HEK293 (cell line): ENCODE measurements at regions not wholly inside any gene's neighbourhood (a gene's known extent, or its start where the extent isn't known, plus 50 kb on each side); places are given as distances from the start of the nearest gene placed in this dataset.

Source experiments
- CTCF ChIA-PET: fragments of 350-600 bp; formaldehyde crosslinking; extraction: SDS; loops from one replicate; lab custom pipeline; 2021; ENCODE audit warnings: antibody characterized with exemption; lab: Yijun Ruan, JAX
- POLR2A ChIA-PET: fragments of 300-600 bp; formaldehyde crosslinking; extraction: SDS; loops from one replicate; lab custom pipeline; 2020; ENCODE audit warnings: antibody characterized with exemption, inconsistent platforms; lab: Yijun Ruan, JAX
- H3K27ac ChIP-seq: fragments of 200-500 bp; sonication (Bioruptor generic); 2 replicates; pipeline ENCODE4 v1.5.1; 2014; ENCODE audit warnings: low read depth, low read length, control low read depth, inconsistent platforms; ENCODE audit errors: extremely low read depth
- H3K36me3 ChIP-seq, 2 experiments: fragments of 200-500 bp in 1 of 2; sonication (Bioruptor generic) in 1 of 2; 1 replicate in 1 of 2; 2 replicates in 1 of 2; pipeline ENCODE4 v1.5.1; 2014 to 2017; ENCODE audit warnings: inconsistent platforms in 2 of 2, low read length in 2 of 2; ENCODE audit not compliant: control insufficient read depth in 2 of 2, insufficient read depth in 1 of 2
- H3K4me1 ChIP-seq: fragments of 200-500 bp; sonication (Bioruptor generic); 2 replicates; pipeline ENCODE4 v1.5.1; 2014; ENCODE audit warnings: mild to moderate bottlenecking, low read length, inconsistent platforms; ENCODE audit not compliant: control insufficient read depth, insufficient read depth
- H3K4me3 ChIP-seq: 2 replicates; pipeline ENCODE4 v1.5.1; 2011; ENCODE audit warnings: low read depth, mild to moderate bottlenecking, control low read depth, low read length, moderate library complexity
- H3K9me3 ChIP-seq: fragments of 200-500 bp; sonication (Bioruptor generic); 2 replicates; pipeline ENCODE4 v1.5.1; 2014; ENCODE audit warnings: low read depth, low read length, inconsistent platforms; ENCODE audit not compliant: control insufficient read depth, insufficient read depth
- GLIS1 ChIP-seq: fragments of 450-650 bp; formaldehyde crosslinking; IDR thresholded peaks from 2 replicates; pipeline ENCODE4 v1.5.1; 2016; ENCODE audit warnings: missing biosample characterization, missing genetic modification characterization
- IKZF3 ChIP-seq: fragments of 450-650 bp; IDR thresholded peaks from 2 replicates; pipeline ENCODE4 v1.5.0; 2018; ENCODE audit warnings: missing biosample characterization, mild to moderate bottlenecking, missing genetic modification characterization, moderate library complexity
- KLF10 ChIP-seq: fragments of 450-650 bp; IDR thresholded peaks from 2 replicates; pipeline ENCODE4 v1.5.1; 2018; ENCODE audit warnings: missing biosample characterization, mild to moderate bottlenecking, missing genetic modification characterization
- MEIS1 ChIP-seq: sonication (generic); formaldehyde crosslinking; IDR thresholded peaks from 2 replicates; pipeline ENCODE4 v1.8.1; 2022; ENCODE audit warnings: missing genetic modification reagents, mild to moderate bottlenecking, borderline replicate concordance
- REPIN1 ChIP-seq: fragments of 450-650 bp; formaldehyde crosslinking; IDR thresholded peaks from 2 replicates; pipeline ENCODE4 v1.5.1; 2017; ENCODE audit warnings: missing biosample characterization, missing genetic modification characterization, low read depth
- SP3 ChIP-seq: fragments of 450-650 bp; formaldehyde crosslinking; IDR thresholded peaks from 2 replicates; pipeline ENCODE4 v1.5.1; 2016; ENCODE audit warnings: missing biosample characterization, missing genetic modification characterization
- YY2 ChIP-seq: fragments of 450-650 bp; formaldehyde crosslinking; IDR thresholded peaks from 2 replicates; pipeline ENCODE4 v1.5.1; 2016; ENCODE audit warnings: missing biosample characterization, missing genetic modification characterization
- ZBTB1 ChIP-seq: fragments of 450-650 bp; formaldehyde crosslinking; IDR thresholded peaks from 2 replicates; pipeline ENCODE4 v1.5.1; 2016; ENCODE audit warnings: missing biosample characterization, missing genetic modification characterization
- ZBTB11 ChIP-seq: fragments of 450-650 bp; formaldehyde crosslinking; conservative IDR thresholded peaks from 2 replicates; pipeline ENCODE4 v1.5.1; 2016; ENCODE audit warnings: low read depth, missing biosample characterization, missing genetic modification characterization
- ZFP3 ChIP-seq: fragments of 450-650 bp; formaldehyde crosslinking; IDR thresholded peaks from 2 replicates; pipeline ENCODE4 v1.5.1; 2016; ENCODE audit warnings: low read depth, missing biosample characterization, missing genetic modification characterization
- ZNF140 ChIP-seq: fragments of 450-650 bp; formaldehyde crosslinking; IDR thresholded peaks from 2 replicates; pipeline ENCODE4 v1.5.1; 2016; ENCODE audit warnings: missing biosample characterization, missing genetic modification characterization
- ZNF157 ChIP-seq: fragments of 450-650 bp; formaldehyde crosslinking; IDR thresholded peaks from 2 replicates; pipeline ENCODE4 v1.5.1; 2016; ENCODE audit warnings: missing biosample characterization, missing genetic modification characterization
- ZNF169 ChIP-seq: fragments of 450-650 bp; formaldehyde crosslinking; IDR thresholded peaks from 2 replicates; pipeline ENCODE4 v1.5.1; 2016; ENCODE audit warnings: missing biosample characterization, missing genetic modification characterization
- ZNF341 ChIP-seq: fragments of 450-650 bp; formaldehyde crosslinking; IDR thresholded peaks from 2 replicates; pipeline ENCODE4; 2016; ENCODE audit warnings: low read depth, missing biosample characterization, missing genetic modification characterization
- ZNF394 ChIP-seq: fragments of 450-650 bp; formaldehyde crosslinking; IDR thresholded peaks from 2 replicates; pipeline ENCODE4 v1.5.1; 2016; ENCODE audit warnings: missing biosample characterization, missing genetic modification characterization, mild to moderate bottlenecking, moderate library complexity, borderline replicate concordance
- ZNF426 ChIP-seq: fragments of 450-650 bp; formaldehyde crosslinking; IDR thresholded peaks from 2 replicates; pipeline ENCODE4 v1.5.1; 2017; ENCODE audit warnings: missing biosample characterization, missing genetic modification characterization, mild to moderate bottlenecking, inconsistent platforms, moderate library complexity
- ZNF510 ChIP-seq: fragments of 450-650 bp; formaldehyde crosslinking; IDR thresholded peaks from 2 replicates; pipeline ENCODE4 v1.5.1; 2018; ENCODE audit warnings: mild to moderate bottlenecking, missing genetic modification characterization, missing biosample characterization; ENCODE audit not compliant: insufficient replicate concordance
- ZNF558 ChIP-seq: fragments of 450-650 bp; formaldehyde crosslinking; IDR thresholded peaks from 2 replicates; pipeline ENCODE4 v1.5.1; 2016; ENCODE audit warnings: missing biosample characterization, missing genetic modification characterization
- ZNF654 ChIP-seq: fragments of 450-650 bp; formaldehyde crosslinking; IDR thresholded peaks from 2 replicates; pipeline ENCODE4 v1.5.1; 2016; ENCODE audit warnings: low read depth, missing biosample characterization, missing genetic modification characterization
- ZNF658 ChIP-seq: fragments of 450-650 bp; formaldehyde crosslinking; IDR thresholded peaks from 2 replicates; pipeline ENCODE4; 2016; ENCODE audit warnings: missing biosample characterization, missing genetic modification characterization
- ZNF747 ChIP-seq: fragments of 450-650 bp; formaldehyde crosslinking; IDR thresholded peaks from 2 replicates; pipeline ENCODE4 v1.5.1; 2016; ENCODE audit warnings: missing biosample characterization, missing genetic modification characterization
- ZNF843 ChIP-seq: fragments of 450-650 bp; formaldehyde crosslinking; IDR thresholded peaks from 2 replicates; pipeline ENCODE4 v1.5.1; 2016; ENCODE audit warnings: missing biosample characterization, missing genetic modification characterization
- TF ChIP-seq, protein P1 (sequence below): fragments of 450-650 bp; formaldehyde crosslinking; IDR thresholded peaks from 2 replicates; pipeline ENCODE4 v1.5.1; 2017; ENCODE audit warnings: missing biosample characterization, missing genetic modification characterization
- TF ChIP-seq, protein P2 (sequence below): fragments of 450-650 bp; formaldehyde crosslinking; IDR thresholded peaks from 2 replicates; pipeline ENCODE4 v1.5.1; 2016; ENCODE audit warnings: missing biosample characterization, missing genetic modification characterization
- TF ChIP-seq, protein P3 (sequence below): fragments of 450-650 bp; formaldehyde crosslinking; IDR thresholded peaks from 2 replicates; pipeline ENCODE4 v1.5.0; 2017; ENCODE audit warnings: missing biosample characterization, missing genetic modification characterization, borderline replicate concordance
- TF ChIP-seq, protein P4 (sequence below): fragments of 450-650 bp; formaldehyde crosslinking; IDR thresholded peaks from 2 replicates; pipeline ENCODE4 v1.5.1; 2016; ENCODE audit warnings: missing biosample characterization, missing genetic modification characterization

DNA sequence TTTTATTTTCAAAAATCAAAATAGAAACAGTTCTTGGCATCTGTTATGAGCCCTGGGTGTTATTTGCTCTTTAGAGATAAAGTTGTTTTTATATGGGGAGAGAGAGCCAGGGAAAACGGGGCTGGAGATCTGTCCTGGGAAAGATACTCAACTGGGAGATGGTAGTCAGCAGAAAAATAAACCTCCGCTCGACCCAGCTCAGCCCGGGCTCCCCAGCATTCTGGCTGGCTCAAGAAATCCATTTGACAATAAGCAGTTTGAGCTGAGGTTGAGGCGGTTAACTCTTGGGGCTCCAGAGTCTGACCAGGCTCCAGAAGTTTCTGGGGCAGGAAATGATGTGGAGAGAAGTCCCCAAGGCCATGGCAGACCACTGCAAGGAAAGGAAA, 151.9 kb downstream of the IRX5 start:
- ChIA-PET CTCF (interaction anchor here (0.7 kb wide), 1 partner anchor 22 kb away, joined by 3 read pairs; no protein-coding TSS in a partner anchor), POLR2A (no interaction called here)
- no peaks in the 10 kb centered on the region for H3K36me3 ChIP-seq
- H3K4me1 ChIP-seq: no peaks in the 10 kb centered on the region
- H3K27ac ChIP-seq: no peak overlapping the region
- H3K9me3 ChIP-seq: no peaks in the 10 kb centered on the region
- TF ChIP-seq REPIN1 (tag by site-specific recombination) (no peak), ZNF654 (tag by site-specific recombination) (no peak), ZNF510 (tag by site-specific recombination) (no peak), MEIS1 (no peak), ZNF157 (tag by site-specific recombination) (no peak), ZNF140 (tag by site-specific recombination) (no peak), ZNF394 (no peak), KLF10 (tag by site-specific recombination) (no peak), GLIS1 (no peak)
- TF ChIP-seq, protein P1, sequence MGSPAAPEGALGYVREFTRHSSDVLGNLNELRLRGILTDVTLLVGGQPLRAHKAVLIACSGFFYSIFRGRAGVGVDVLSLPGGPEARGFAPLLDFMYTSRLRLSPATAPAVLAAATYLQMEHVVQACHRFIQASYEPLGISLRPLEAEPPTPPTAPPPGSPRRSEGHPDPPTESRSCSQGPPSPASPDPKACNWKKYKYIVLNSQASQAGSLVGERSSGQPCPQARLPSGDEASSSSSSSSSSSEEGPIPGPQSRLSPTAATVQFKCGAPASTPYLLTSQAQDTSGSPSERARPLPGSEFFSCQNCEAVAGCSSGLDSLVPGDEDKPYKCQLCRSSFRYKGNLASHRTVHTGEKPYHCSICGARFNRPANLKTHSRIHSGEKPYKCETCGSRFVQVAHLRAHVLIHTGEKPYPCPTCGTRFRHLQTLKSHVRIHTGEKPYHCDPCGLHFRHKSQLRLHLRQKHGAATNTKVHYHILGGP (tag by site-specific recombination): no peak
- TF ChIP-seq, protein P2, sequence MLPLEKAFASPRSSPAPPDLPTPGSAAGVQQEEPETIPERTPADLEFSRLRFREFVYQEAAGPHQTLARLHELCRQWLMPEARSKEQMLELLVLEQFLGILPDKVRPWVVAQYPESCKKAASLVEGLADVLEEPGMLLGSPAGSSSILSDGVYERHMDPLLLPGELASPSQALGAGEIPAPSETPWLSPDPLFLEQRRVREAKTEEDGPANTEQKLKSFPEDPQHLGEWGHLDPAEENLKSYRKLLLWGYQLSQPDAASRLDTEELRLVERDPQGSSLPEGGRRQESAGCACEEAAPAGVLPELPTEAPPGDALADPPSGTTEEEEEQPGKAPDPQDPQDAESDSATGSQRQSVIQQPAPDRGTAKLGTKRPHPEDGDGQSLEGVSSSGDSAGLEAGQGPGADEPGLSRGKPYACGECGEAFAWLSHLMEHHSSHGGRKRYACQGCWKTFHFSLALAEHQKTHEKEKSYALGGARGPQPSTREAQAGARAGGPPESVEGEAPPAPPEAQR (tag by site-specific recombination): no peak
- H3K4me3 ChIP-seq: no peak overlapping the region

DNA sequence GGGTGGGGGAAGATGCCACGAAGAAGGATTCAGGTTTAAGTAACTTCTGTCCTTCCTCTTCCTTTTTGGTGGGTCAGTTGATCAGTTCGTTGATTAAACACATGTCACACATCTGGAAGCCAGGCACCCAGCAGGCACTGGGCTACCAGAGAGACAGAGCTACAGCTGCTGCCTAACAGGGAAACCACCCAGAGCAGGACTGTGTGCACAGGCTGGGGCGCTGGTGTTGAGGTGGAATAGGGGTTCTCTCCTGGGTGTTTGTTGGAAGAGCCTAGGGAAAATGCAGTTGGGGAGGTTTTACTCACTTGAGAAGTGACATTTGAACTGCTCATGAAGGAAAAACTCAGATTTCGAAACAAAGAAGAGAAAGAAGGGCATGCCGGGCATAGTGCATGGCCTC, 152.4 kb downstream of the IRX5 start:
- Histone ChIP-seq H3K4me1 (no peaks in the 10 kb centered on the region), H3K27ac (no peak overlapping the region), H3K9me3 (no peaks in the 10 kb centered on the region), H3K4me3 (no peak overlapping the region), H3K36me3 (no peaks in the 10 kb centered on the region)
- CTCF ChIA-PET: interaction anchor here (0.7 kb wide), 1 partner anchor 23 kb away, joined by 3 read pairs; no protein-coding TSS in a partner anchor
- POLR2A ChIA-PET: no interaction called here
- TF ChIP-seq, protein P3, sequence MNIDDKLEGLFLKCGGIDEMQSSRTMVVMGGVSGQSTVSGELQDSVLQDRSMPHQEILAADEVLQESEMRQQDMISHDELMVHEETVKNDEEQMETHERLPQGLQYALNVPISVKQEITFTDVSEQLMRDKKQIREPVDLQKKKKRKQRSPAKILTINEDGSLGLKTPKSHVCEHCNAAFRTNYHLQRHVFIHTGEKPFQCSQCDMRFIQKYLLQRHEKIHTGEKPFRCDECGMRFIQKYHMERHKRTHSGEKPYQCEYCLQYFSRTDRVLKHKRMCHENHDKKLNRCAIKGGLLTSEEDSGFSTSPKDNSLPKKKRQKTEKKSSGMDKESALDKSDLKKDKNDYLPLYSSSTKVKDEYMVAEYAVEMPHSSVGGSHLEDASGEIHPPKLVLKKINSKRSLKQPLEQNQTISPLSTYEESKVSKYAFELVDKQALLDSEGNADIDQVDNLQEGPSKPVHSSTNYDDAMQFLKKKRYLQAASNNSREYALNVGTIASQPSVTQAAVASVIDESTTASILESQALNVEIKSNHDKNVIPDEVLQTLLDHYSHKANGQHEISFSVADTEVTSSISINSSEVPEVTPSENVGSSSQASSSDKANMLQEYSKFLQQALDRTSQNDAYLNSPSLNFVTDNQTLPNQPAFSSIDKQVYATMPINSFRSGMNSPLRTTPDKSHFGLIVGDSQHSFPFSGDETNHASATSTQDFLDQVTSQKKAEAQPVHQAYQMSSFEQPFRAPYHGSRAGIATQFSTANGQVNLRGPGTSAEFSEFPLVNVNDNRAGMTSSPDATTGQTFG: no peak
- TF ChIP-seq, protein P4, sequence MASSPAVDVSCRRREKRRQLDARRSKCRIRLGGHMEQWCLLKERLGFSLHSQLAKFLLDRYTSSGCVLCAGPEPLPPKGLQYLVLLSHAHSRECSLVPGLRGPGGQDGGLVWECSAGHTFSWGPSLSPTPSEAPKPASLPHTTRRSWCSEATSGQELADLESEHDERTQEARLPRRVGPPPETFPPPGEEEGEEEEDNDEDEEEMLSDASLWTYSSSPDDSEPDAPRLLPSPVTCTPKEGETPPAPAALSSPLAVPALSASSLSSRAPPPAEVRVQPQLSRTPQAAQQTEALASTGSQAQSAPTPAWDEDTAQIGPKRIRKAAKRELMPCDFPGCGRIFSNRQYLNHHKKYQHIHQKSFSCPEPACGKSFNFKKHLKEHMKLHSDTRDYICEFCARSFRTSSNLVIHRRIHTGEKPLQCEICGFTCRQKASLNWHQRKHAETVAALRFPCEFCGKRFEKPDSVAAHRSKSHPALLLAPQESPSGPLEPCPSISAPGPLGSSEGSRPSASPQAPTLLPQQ (tag by site-specific recombination): no peak
- no peak for TF ChIP-seq IKZF3 (tag by site-specific recombination)
- no peak for TF ChIP-seq ZNF558 (tag by site-specific recombination)
- TF ChIP-seq ZNF658 (tag by site-specific recombination): no peak
- no peak for TF ChIP-seq ZNF426 (tag by site-specific recombination)
- TF ChIP-seq ZBTB1 (tag by site-specific recombination): no peak
- no peak for TF ChIP-seq SP3 (tag by site-specific recombination)
- no peak for TF ChIP-seq ZNF747
- no peak for TF ChIP-seq ZFP3 (tag by site-specific recombination)
- no peak for TF ChIP-seq YY2 (tag by site-specific recombination)
- TF ChIP-seq ZNF843: no peak
- no peak for TF ChIP-seq ZNF169 (tag by site-specific recombination)
- no peak for TF ChIP-seq ZNF341
- no peak for TF ChIP-seq ZBTB11 (tag by site-specific recombination)
